Transverse colon (tissue), 4 donors: ENCODE measurements at regions not wholly inside any gene's neighbourhood (a gene's known extent, or its start where the extent isn't known, plus 50 kb on each side); places are given as distances from the start of the nearest gene placed in this dataset.
"Not testable (repeated sequence)": the region's sequence is repeated elsewhere in the genome, so short reads cannot be mapped to it uniquely, and the experiment has no call there.

ENCODE experiments used
- DNase-seq: peaks from one replicate; pipeline ENCODE4 v3.0.0-alpha.2; 2019
- H3K27ac ChIP-seq, 4 donors: fragments of 200-600 bp; sonication (generic); 2 replicates each; pipeline ENCODE4 v1.5.1; 2016 to 2018; ENCODE audit warnings: inconsistent platforms in 4 of 4
- H3K27me3 ChIP-seq: fragments of 200-600 bp; sonication (generic); 2 replicates; pipeline ENCODE4 v1.5.1; 2017; ENCODE audit warnings: inconsistent platforms
- H3K36me3 ChIP-seq, 4 donors: fragments of 200-600 bp; sonication (generic); 2 replicates each; pipeline ENCODE4 v1.5.1; 2017 to 2019; ENCODE audit warnings: inconsistent platforms in 4 of 4
- H3K4me1 ChIP-seq, 4 donors: fragments of 200-600 bp; sonication (generic); 2 replicates each; pipeline ENCODE4 v1.5.1; 2017 to 2020; ENCODE audit warnings: inconsistent platforms in 4 of 4
- H3K4me3 ChIP-seq, 4 donors: fragments of 200-600 bp; sonication (generic); 1 replicate in 1 of 4; 2 replicates in 3 of 4; pipeline versions ENCODE4 v1.5.1 to v1.6.1; 2017 to 2019; ENCODE audit warnings: inconsistent platforms in 4 of 4
- H3K9me3 ChIP-seq, 2 donors: fragments of 200-600 bp; sonication (generic); 2 replicates each; pipeline ENCODE4 v1.5.1; 2017 to 2019; ENCODE audit warnings: inconsistent platforms in 2 of 2
- CTCF ChIP-seq, 5 experiments: fragments of 200-600 bp in 3 of 5; fragments of 450-650 bp in 2 of 5; sonication (generic) in 3 of 5; IDR thresholded peaks; 1 replicate in 2 of 5; 2 replicates in 3 of 5; pipeline ENCODE4 v1.5.1; 2016 to 2017; ENCODE audit warnings: antibody characterized with exemption in 5 of 5, inconsistent platforms in 3 of 5, mild to moderate bottlenecking in 2 of 5, moderate library complexity in 1 of 5
- EP300 ChIP-seq: sonication (generic); formaldehyde crosslinking; IDR thresholded peaks from one replicate; pipeline ENCODE4 v1.6.1; 2017; ENCODE audit warnings: antibody characterized with exemption, low read depth
- POLR2A ChIP-seq: fragments of 450-650 bp; IDR thresholded peaks from one replicate; pipeline ENCODE4 v1.6.1; 2016; ENCODE audit warnings: antibody characterized with exemption, mild to moderate bottlenecking, moderate library complexity
- POLR2AphosphoS5 ChIP-seq, 3 donors: sonication (generic); formaldehyde crosslinking; IDR thresholded peaks; one replicate each; pipeline ENCODE4 v1.6.1; 2016; ENCODE audit warnings: antibody characterized with exemption in 3 of 3
- WGBS, 2 donors: methylation state at CpG; one replicate each; pipeline ENCODE4 v1.1.5; 2018; ENCODE audit warnings: low coverage in 1 of 2; 5-methylcytosine and 5-hydroxymethylcytosine counted together
- in situ Hi-C, 4 donors: fragments of 200-750 bp; cut with MboI; loops; one replicate each; pipeline versions ENCODE4 v1.15.0 to v1.15.1; 2017; ENCODE audit warnings: low sequenced_read_pairs in 3 of 4, low pct_ligation_motif_present in 1 of 4, low pct_unique_long_range_greater_than_20kb in 1 of 4
- intact Hi-C: fragments of 100-400 bp; cut with DNase I; formaldehyde crosslinking; loops from one replicate; pipeline ENCODE4 v1.15.1; 2023; ENCODE audit warnings: low total_unique reads

- no peak for TF ChIP-seq POLR2A
- TF ChIP-seq CTCF (IDR thresholded peaks at IDR 0.05) = no peak
- no peak for TF ChIP-seq EP300
- no peak for TF ChIP-seq POLR2AphosphoS5 (IDR thresholded peaks at IDR 0.05)
- H3K36me3 ChIP-seq = no peaks in the 10 kb centered on the region
- no peak overlapping the region for H3K27ac ChIP-seq
- H3K27me3 ChIP-seq = no peaks in the 10 kb centered on the region
- H3K4me3 ChIP-seq = no peak overlapping the region
- intact Hi-C loops = no loop called here
- H3K9me3 ChIP-seq = peaks cover 4% of the 10 kb centered on the region in 2 donors
- 83 to 86% methylated on average over 4 of the region's 4 CpGs for WGBS, 2 donors
- no peaks in the 10 kb centered on the region for H3K4me1 ChIP-seq
- DNase-seq = no peak
- in situ Hi-C loops = no loop called here
These were observed 237.6 kb upstream of the RGMB start for GRCh38 chr5:98535901-98536300.

- TF ChIP-seq CTCF (IDR thresholded peaks at IDR 0.05) = no peak
- TF ChIP-seq EP300 = no peak
- TF ChIP-seq POLR2AphosphoS5 (IDR thresholded peaks at IDR 0.05) = no peak
- TF ChIP-seq POLR2A = no peak
- no peaks in the 10 kb centered on the region for H3K36me3 ChIP-seq
- H3K9me3 ChIP-seq = peaks cover 12 to 26% of the 10 kb centered on the region in 2 donors
- in situ Hi-C loops (no loop called here), intact Hi-C loops (no loop called here)
- 88% methylated on average over 1 of the region's 1 CpG; no CpG with 5 or more reads in 1 of the 2 donors for WGBS, 2 donors
- H3K27ac ChIP-seq = no peak overlapping the region
- H3K4me3 ChIP-seq = no peak overlapping the region
- no peaks in the 10 kb centered on the region for H3K27me3 ChIP-seq
- DNase-seq = no peak
- H3K4me1 ChIP-seq = no peaks in the 10 kb centered on the region
These were observed 233.4 kb upstream of the RGMB start for GRCh38 chr5:98540056-98540455.

- H3K9me3 ChIP-seq = peaks cover 12 to 26% of the 10 kb centered on the region in 2 donors
- H3K36me3 ChIP-seq = no peaks in the 10 kb centered on the region
- H3K27me3 ChIP-seq = no peaks in the 10 kb centered on the region
- DNase-seq = no peak
- no peaks in the 10 kb centered on the region for H3K4me1 ChIP-seq
- 0 to 27% methylated on average over 1 of the region's 1 CpG for WGBS, 2 donors
- in situ Hi-C loops (no loop called here), intact Hi-C loops (no loop called here)
- H3K4me3 ChIP-seq = no peak overlapping the region
- no peak overlapping the region for H3K27ac ChIP-seq
- TF ChIP-seq POLR2A (no peak), POLR2AphosphoS5 (IDR thresholded peaks at IDR 0.05) (no peak), EP300 (no peak), CTCF (IDR thresholded peaks at IDR 0.05) (no peak)
These were observed 231.8 kb upstream of the RGMB start for GRCh38 chr5:98541641-98542040.

- Histone ChIP-seq H3K27me3 (no peaks in the 10 kb centered on the region), H3K36me3 (no peaks in the 10 kb centered on the region), H3K4me1 (no peaks in the 10 kb centered on the region), H3K4me3 (no peak overlapping the region), H3K27ac (no peak overlapping the region), H3K9me3 (peaks cover 12 to 26% of the 10 kb centered on the region in 2 donors)
- in situ Hi-C loops (no loop called here), intact Hi-C loops (no loop called here)
- 80 to 84% methylated on average over 4 of the region's 4 CpGs for WGBS, 2 donors
- TF ChIP-seq POLR2A = no peak
- TF ChIP-seq CTCF (IDR thresholded peaks at IDR 0.05) = no peak
- no peak for TF ChIP-seq EP300
- no peak for TF ChIP-seq POLR2AphosphoS5 (IDR thresholded peaks at IDR 0.05)
- DNase-seq = no peak
These were observed 230.0 kb upstream of the RGMB start for GRCh38 chr5:98543490-98543889.

- H3K9me3 ChIP-seq = peaks cover 0 to 13% of the 10 kb centered on the region in 2 donors
- H3K27me3 ChIP-seq, H3K4me1 ChIP-seq, H3K4me3 ChIP-seq, DNase-seq, in situ Hi-C loops, H3K36me3 ChIP-seq, H3K27ac ChIP-seq, intact Hi-C loops: not testable (repeated sequence)
- 83% methylated on average over 14 of the region's 14 CpGs; no CpG with 5 or more reads in 1 of the 2 donors for WGBS, 2 donors
These were observed 226.5 kb upstream of the RGMB start for GRCh38 chr5:98546924-98547323.
